GM10266 (cell line): ENCODE measurements at regions not wholly inside any gene's neighbourhood (a gene's known extent, or its start where the extent isn't known, plus 50 kb on each side); places are given as distances from the start of the nearest gene placed in this dataset.

Source experiments
- DNase-seq: peaks from one replicate; pipeline ENCODE4 v3.0.0; 2012; ENCODE audit errors: extremely low spot score
- TF ChIP-seq, protein P1 (sequence below): IDR thresholded peaks from 2 replicates; pipeline ENCODE4 v1.5.1; 2012; ENCODE audit warnings: mild to moderate bottlenecking, low read depth; ENCODE audit not compliant: control insufficient read depth, insufficient read depth; ENCODE audit errors: missing control alignments

DNA sequence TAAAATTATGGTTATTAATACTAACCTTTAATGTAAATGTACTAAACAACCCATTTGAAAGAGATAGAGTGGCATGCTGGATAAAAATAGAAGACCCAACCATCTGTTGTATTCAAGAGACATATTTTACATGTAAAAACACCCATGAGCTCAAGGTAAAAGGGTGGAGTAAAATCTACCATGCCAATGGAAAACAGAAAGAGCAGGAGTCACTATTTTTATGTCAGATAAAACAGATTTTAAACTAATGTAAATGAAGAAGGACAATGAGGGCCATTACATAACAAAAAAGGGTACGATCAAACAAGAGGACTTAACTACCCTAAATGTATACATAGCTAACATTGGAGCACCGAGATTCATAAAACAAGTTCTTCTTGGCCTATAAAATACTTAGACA, 66.3 kb downstream of the ITM2A start:
- TF ChIP-seq, protein P1, sequence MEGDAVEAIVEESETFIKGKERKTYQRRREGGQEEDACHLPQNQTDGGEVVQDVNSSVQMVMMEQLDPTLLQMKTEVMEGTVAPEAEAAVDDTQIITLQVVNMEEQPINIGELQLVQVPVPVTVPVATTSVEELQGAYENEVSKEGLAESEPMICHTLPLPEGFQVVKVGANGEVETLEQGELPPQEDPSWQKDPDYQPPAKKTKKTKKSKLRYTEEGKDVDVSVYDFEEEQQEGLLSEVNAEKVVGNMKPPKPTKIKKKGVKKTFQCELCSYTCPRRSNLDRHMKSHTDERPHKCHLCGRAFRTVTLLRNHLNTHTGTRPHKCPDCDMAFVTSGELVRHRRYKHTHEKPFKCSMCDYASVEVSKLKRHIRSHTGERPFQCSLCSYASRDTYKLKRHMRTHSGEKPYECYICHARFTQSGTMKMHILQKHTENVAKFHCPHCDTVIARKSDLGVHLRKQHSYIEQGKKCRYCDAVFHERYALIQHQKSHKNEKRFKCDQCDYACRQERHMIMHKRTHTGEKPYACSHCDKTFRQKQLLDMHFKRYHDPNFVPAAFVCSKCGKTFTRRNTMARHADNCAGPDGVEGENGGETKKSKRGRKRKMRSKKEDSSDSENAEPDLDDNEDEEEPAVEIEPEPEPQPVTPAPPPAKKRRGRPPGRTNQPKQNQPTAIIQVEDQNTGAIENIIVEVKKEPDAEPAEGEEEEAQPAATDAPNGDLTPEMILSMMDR, result no peak

DNA sequence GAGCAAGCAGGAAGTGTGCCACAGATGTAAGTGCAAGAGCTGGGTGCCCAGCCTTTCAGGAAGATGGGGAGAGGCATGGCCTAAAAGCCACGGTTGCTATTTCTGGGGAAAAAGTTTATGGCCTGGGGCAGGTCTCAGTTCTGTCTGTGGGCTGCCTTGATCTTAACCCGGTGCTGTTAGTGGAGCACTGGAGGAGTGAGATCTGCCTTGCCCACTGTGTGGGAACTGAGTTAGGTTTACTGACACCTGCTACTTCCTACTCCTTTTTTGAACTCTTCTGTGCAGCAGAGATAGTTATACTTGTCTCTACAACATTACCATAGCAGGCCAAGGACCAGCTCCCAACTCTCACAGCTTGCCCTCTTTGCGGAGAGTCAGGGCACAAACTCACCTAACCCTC, 76.5 kb downstream of the ITM2A start:
- TF ChIP-seq, protein P1, result no peak
- no peak for DNase-seq

More for the DNA sequence above, 66.3 kb downstream of the ITM2A start:
- DNase-seq, result no peak

DNA sequence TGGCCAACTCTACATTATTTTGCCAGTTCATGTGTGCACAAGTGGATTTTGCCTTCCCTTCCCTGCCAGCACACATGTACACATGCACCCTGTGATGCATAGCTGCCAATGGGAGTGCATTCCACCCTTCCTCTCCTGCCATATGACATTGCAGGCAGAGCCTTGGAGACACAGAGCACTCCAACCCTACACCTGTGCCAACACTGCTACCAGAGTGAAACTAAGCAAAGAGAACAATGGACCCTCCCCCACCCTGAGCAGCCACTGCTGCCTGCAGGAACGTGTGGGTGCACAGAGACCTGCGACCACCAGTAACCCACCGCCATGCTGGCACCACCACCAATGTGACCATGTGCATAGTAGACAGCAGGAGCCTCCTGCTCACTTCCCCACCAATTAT, 78.4 kb downstream of the ITM2A start:
- TF ChIP-seq, protein P1, result no peak

DNA sequence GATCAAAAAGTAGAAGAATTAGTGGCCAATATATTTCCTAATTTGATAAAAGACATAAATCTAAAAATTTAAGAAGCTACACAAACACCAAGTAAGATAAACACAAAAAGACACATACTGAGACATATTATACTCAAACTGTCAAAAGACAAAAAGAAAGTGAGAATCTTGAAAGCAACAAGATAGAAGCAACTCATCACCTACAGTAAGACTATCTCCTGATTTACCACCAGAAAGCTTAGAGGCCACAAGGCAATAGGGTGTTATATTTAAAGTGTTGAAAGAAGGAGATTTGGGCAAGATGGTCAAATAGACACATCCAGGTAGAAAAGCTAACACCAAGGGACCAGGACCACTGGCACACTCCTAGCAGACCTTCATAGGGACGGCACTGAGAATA, 79.4 kb downstream of the ITM2A start:
- DNase-seq, result no peak
- TF ChIP-seq, protein P1, result no peak

More for the DNA sequence above, 78.4 kb downstream of the ITM2A start:
- DNase-seq, result no peak

DNA sequence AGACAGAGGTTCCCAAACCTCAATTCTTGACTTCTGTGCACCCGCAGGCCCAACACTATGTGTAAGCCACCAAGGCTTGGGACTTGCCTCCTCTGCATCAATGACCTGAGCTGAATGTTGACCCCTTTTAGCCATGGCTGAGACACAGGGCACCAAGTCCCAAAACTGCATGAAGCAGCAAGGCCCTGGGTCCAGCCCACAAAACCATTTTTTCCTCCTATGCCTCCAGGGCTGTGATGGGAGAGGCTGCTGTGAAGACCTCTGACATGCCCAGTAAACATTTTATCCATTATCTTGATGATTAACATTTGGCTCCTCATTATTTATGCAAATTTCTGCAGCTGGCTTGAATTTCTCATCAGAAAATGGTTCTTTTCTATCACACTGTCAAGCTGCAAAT, 85.4 kb downstream of the ITM2A start:
- no peak for DNase-seq
- TF ChIP-seq, protein P1, result no peak

DNA sequence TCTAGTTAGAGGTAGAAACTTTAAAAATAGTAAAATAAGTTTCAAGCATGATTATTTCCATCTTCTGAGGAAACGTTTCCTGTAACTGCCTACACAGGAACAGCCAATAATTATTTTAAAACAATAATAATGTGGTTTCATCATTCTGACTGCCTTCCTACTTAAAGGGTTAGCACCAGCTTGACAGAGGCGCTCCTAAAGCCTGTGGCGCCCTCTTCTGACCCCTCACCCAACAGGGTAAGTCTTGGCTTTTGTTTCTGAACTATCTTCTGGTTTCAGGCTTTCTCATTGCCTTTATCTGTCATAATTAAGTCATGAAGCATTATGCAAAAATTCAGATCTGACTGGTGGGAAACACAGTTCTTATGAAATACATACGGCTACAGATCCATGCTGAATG, 96.7 kb downstream of the ITM2A start:
- TF ChIP-seq, protein P1, result peak; percentile 68
- DNase-seq, result peak; percentile 20

DNA sequence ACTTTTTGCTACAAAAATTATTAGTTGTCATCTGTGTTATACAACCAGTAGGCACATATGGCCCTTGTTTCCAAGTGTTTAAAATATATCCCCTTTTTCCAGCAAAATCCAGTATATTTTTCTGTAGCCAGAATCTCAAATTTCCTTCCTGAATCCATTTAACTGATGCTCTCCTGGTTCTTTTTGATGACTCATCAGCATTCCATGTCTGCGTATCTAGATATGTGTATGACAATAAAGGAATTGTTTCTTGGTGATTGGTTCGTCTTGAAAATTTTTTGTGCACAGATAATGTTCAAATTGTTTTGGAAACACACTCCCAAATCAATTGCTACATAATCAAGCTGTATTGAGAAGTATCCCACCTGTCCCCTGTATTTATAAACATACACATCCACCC, 98.3 kb downstream of the ITM2A start:
- no peak for DNase-seq
- TF ChIP-seq, protein P1, result no peak
